ENCODE measurements at regions not wholly inside any gene's neighbourhood (a gene's known extent, or its start where the extent isn't known, plus 50 kb on each side); places are given as distances from the start of the nearest gene placed in this dataset.

DNA sequence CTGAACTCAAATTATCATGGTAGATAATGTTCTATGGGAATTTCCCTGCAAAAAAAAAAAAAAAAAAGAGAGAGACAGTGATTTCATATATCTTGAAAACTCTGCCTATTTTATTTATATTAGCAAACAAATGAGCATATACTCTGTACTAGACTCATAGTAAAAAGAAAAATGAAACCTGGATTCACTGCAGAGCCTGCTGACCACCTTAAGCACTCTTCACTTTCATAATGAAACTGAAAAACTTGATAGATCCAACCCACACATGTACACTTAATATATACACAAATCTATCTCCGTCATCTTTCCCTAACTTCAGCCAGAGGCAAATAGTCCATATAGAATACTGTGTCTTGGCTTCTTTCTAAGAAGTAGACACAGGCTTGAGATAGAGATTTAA, 226.1 kb upstream of the KCNIP4 start:
- ChIA-PET POLR2A (no interaction called here), CTCF (ENCODE audit: low intra/inter-chr PET ratio) (no interaction called here)
- Histone ChIP-seq H3K79me2 (ENCODE audit: control insufficient read depth, insufficient read depth, low read length) (no peaks in the 10 kb centered on the region), H3K27ac (ENCODE audit: extremely low read depth, low read depth, low read length) (no peak overlapping the region), H4K20me1 (replicated peaks; ENCODE audit: control insufficient read depth, insufficient read depth, low read length) (no peaks in the 10 kb centered on the region), H3K36me3 (ENCODE audit: control insufficient read depth, insufficient read depth, low read length) (no peaks in the 10 kb centered on the region), H3K9ac (ENCODE audit: insufficient read depth in 1 of 2, low read depth in 2 of 2, low read length in 2 of 2) (no peak overlapping the region), H3K4me1 (replicated peaks in 1 of 2; ENCODE audit: control insufficient read depth in 2 of 2, insufficient read depth in 2 of 2, low read length in 2 of 2) (no peaks in the 10 kb centered on the region), H3K9me1 (ENCODE audit: control insufficient read depth, insufficient read depth, low read length) (no peaks in the 10 kb centered on the region), H3K27me3 (ENCODE audit: control insufficient read depth in 2 of 2, insufficient read depth in 2 of 2, low read length in 2 of 2) (no peaks in the 10 kb centered on the region), H3K4me2 (ENCODE audit: insufficient read depth, low read length) (no peak overlapping the region), H3K4me3 (no peak overlapping the region), H3K9me3 (replicated peaks; ENCODE audit: control insufficient read depth, insufficient read depth, low read depth, low read length) (no peaks in the 10 kb centered on the region), H2AFZ (ENCODE audit: low read depth, low read length) (no peak overlapping the region)
- no TSS peak for BruUV-seq (replicated peaks)
- ATAC-seq (no peak), FAIRE-seq (no peak), DNase-seq (ENCODE audit: extremely low read depth in 1 of 4, low spot score in 3 of 4) (no peak)
- WGBS (ENCODE audit: insufficient coverage, low coverage, missing lambda C conversion rate), result 9% methylated on average over 1 of the region's 1 CpG
- intact Hi-C loops (cut with micrococcal nuclease) (no loop called here), in situ Hi-C loops (cut with MboI) (no loop called here)
- TF ChIP-seq YY1 (IDR thresholded peaks at IDR 0.05; ENCODE audit: borderline replicate concordance in 1 of 3, control insufficient read depth in 1 of 3, extremely low read depth in 1 of 3, insufficient read depth in 3 of 3, insufficient read length in 1 of 3, insufficient replicate concordance in 2 of 3, low read depth in 1 of 3, low read length in 2 of 3), result no peak
- no peak for TF ChIP-seq RAD51 (IDR thresholded peaks at IDR 0.05; ENCODE audit: borderline replicate concordance, low read depth)
- no peak for TF ChIP-seq SMAD4 (CRISPR knock-in tag; conservative IDR thresholded peaks at IDR 0.05)

DNA sequence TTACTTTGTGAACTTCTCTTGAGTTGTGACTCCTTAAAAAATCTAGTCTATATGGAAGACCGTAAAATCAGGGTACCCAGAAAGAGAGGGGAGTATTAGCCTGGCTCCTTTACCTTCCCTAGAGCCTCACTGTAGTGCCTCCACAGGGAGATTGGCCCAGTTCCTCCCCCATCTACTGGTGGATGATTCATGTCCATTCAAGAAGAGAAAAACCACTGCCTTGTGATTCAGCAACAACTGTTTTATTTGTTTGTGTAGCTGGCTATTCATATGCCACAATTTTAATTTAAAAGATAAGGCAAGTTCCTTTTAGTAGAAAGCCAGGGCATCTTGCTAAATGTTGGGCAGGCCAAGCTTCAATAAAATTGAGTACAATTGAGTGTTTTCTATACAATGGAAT, 221.8 kb upstream of the KCNIP4 start:
- 0% methylated on average over 1 of the region's 1 CpG for WGBS (ENCODE audit: insufficient coverage, low coverage, missing lambda C conversion rate)
- Histone ChIP-seq H3K79me2 (ENCODE audit: control insufficient read depth, insufficient read depth, low read length) (no peaks in the 10 kb centered on the region), H3K36me3 (ENCODE audit: control insufficient read depth, insufficient read depth, low read length) (no peaks in the 10 kb centered on the region), H3K9me1 (ENCODE audit: control insufficient read depth, insufficient read depth, low read length) (no peaks in the 10 kb centered on the region), H3K9ac (ENCODE audit: insufficient read depth in 1 of 2, low read depth in 2 of 2, low read length in 2 of 2) (no peak overlapping the region), H3K9me3 (replicated peaks; ENCODE audit: control insufficient read depth, insufficient read depth, low read depth, low read length) (no peaks in the 10 kb centered on the region), H3K4me3 (no peak overlapping the region), H3K4me1 (replicated peaks in 1 of 2; ENCODE audit: control insufficient read depth in 2 of 2, insufficient read depth in 2 of 2, low read length in 2 of 2) (no peaks in the 10 kb centered on the region), H2AFZ (ENCODE audit: low read depth, low read length) (no peak overlapping the region), H3K27me3 (ENCODE audit: control insufficient read depth in 2 of 2, insufficient read depth in 2 of 2, low read length in 2 of 2) (no peaks in the 10 kb centered on the region), H4K20me1 (replicated peaks; ENCODE audit: control insufficient read depth, insufficient read depth, low read length) (no peaks in the 10 kb centered on the region), H3K27ac (ENCODE audit: extremely low read depth, low read depth, low read length) (no peak overlapping the region), H3K4me2 (ENCODE audit: insufficient read depth, low read length) (no peak overlapping the region)
- ATAC-seq (no peak), FAIRE-seq (no peak), DNase-seq (ENCODE audit: extremely low read depth in 1 of 4, low spot score in 3 of 4) (no peak)
- no TSS peak for BruUV-seq (replicated peaks)
- TF ChIP-seq, protein P1, sequence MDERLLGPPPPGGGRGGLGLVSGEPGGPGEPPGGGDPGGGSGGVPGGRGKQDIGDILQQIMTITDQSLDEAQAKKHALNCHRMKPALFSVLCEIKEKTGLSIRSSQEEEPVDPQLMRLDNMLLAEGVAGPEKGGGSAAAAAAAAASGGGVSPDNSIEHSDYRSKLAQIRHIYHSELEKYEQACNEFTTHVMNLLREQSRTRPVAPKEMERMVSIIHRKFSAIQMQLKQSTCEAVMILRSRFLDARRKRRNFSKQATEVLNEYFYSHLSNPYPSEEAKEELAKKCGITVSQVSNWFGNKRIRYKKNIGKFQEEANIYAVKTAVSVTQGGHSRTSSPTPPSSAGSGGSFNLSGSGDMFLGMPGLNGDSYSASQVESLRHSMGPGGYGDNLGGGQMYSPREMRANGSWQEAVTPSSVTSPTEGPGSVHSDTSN (CRISPR knock-in tag; IDR thresholded peaks at IDR 0.05; ENCODE audit: low read depth), result no peak
- TF ChIP-seq, protein P1 (tag; conservative IDR thresholded peaks at IDR 0.05; ENCODE audit: low read depth), result no peak
- in situ Hi-C loops (cut with MboI), result no loop called here
- ChIA-PET POLR2A (no interaction called here), CTCF (ENCODE audit: low intra/inter-chr PET ratio) (no interaction called here)
- intact Hi-C loops (cut with micrococcal nuclease), result no loop called here

Measured in K562 (cell line).